Gastroesophageal sphincter (tissue), 3 donors: ENCODE measurements at regions not wholly inside any gene's neighbourhood (a gene's known extent, or its start where the extent isn't known, plus 50 kb on each side); places are given as distances from the start of the nearest gene placed in this dataset.

Experiments
- EP300 ChIP-seq: sonication (generic); formaldehyde crosslinking; IDR thresholded peaks from one replicate; pipeline ENCODE4 v1.6.1; 2017; ENCODE audit warnings: antibody characterized with exemption, mild to moderate bottlenecking
- TF ChIP-seq, protein P1 (sequence below), 4 experiments: fragments of 200-600 bp in 2 of 4; fragments of 450-650 bp in 2 of 4; sonication (generic) in 1 of 4; IDR thresholded peaks; one replicate each; pipeline ENCODE4 v1.5.1; 2017 to 2019; ENCODE audit warnings: antibody characterized with exemption in 4 of 4, mild to moderate bottlenecking in 2 of 4, moderate library complexity in 2 of 4

DNA sequence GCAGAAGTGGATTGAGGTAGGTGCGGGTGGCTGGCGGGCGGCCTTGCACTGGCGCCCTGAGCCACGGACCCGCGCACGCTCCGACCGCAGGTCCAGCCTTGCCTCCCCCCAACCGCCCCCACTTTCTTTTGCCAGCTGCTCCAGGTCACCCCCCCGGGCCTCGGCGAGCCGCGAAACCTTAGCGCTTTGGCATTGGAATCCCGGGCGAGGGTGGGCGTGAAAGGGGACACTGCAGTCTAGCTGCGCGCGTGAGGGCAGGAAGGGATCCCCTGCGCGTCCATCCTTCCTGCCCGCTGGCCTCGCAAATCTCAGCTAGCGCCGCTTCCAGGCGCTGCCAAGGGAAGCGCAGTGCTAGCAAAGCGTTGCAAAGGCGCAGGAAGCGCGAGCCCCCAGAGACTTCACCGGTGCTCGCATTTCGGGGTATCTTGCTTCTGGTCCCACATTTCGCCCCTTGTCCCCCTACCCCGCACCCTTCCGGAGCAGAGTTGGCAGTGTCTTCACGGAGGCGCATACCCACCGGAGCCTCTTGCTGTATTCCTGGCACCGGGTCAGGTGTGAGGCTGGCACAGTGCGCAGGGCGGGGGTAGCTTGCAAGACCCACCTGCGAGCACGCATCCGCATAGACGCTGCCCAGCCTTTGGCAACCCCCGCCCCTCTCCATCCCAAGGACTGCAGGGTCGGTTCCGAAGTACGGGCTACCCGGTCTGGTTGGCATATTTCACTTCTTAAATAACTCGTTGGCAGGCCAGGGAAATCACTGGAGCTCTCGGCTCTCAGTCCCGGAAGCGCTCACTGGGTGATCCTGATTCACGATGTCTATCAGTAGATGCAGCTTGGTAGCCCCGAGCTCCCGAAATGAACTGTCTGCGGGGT, 104.4 kb downstream of the UCHL1 start:
- TF ChIP-seq, protein P1, sequence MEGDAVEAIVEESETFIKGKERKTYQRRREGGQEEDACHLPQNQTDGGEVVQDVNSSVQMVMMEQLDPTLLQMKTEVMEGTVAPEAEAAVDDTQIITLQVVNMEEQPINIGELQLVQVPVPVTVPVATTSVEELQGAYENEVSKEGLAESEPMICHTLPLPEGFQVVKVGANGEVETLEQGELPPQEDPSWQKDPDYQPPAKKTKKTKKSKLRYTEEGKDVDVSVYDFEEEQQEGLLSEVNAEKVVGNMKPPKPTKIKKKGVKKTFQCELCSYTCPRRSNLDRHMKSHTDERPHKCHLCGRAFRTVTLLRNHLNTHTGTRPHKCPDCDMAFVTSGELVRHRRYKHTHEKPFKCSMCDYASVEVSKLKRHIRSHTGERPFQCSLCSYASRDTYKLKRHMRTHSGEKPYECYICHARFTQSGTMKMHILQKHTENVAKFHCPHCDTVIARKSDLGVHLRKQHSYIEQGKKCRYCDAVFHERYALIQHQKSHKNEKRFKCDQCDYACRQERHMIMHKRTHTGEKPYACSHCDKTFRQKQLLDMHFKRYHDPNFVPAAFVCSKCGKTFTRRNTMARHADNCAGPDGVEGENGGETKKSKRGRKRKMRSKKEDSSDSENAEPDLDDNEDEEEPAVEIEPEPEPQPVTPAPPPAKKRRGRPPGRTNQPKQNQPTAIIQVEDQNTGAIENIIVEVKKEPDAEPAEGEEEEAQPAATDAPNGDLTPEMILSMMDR (IDR thresholded peaks at IDR 0.05), result peak in 1 of 4 experiments; percentile 8
- no peak for TF ChIP-seq EP300
